Activated naive CD4-positive, alpha-beta T cell treated with anti-CD3 and anti-CD28 coated beads, Interleukin-2, amount 50 U/mL, for 72 hours (primary cell): ENCODE measurements at regions not wholly inside any gene's neighbourhood (a gene's known extent, or its start where the extent isn't known, plus 50 kb on each side); places are given as distances from the start of the nearest gene placed in this dataset.

Experiments
- ATAC-seq, 2 donors: fragments of 150-1000 bp; cut with Tn5 transposase; 2 replicates each; pipeline ENCODE4 v1.10.0; 2021; ENCODE audit warnings: mild to moderate bottlenecking in 2 of 2, moderate library complexity in 2 of 2
- DNase-seq, 2 donors: peaks; one replicate each; pipeline ENCODE4 v3.0.0; 2021 to 2022; ENCODE audit warnings: low spot score in 2 of 2
- H3K27ac Mint-ChIP-seq, 2 donors: one replicate each; pipeline ENCODE4 v1.8.0; 2022; ENCODE audit warnings: mild to moderate bottlenecking in 2 of 2, mixed read lengths in 2 of 2
- H3K36me3 Mint-ChIP-seq, 2 donors: one replicate each; pipeline ENCODE4 v1.8.0; 2022; ENCODE audit warnings: mixed read lengths in 2 of 2
- H3K9me3 Mint-ChIP-seq, 2 donors: one replicate each; pipeline ENCODE4 v1.8.0; 2022; ENCODE audit warnings: mixed read lengths in 2 of 2

GRCh38 chr3:159128628-159129027, 326.8 kb downstream of the MFSD1 start:
- no peak for ATAC-seq
- no peaks in the 10 kb centered on the region for H3K36me3 Mint-ChIP-seq
- H3K9me3 Mint-ChIP-seq = peaks cover 0 to 4% of the 10 kb centered on the region in 2 donors

GRCh38 chr3:159130108-159130507, 328.3 kb downstream of the MFSD1 start:
- no peak for ATAC-seq
- H3K27ac Mint-ChIP-seq = no peak overlapping the region
- DNase-seq = no peak
- no peaks in the 10 kb centered on the region for H3K9me3 Mint-ChIP-seq
- no peaks in the 10 kb centered on the region for H3K36me3 Mint-ChIP-seq

More at GRCh38 chr3:159128628-159129027, 326.8 kb downstream of the MFSD1 start:
- no peak overlapping the region for H3K27ac Mint-ChIP-seq
- no peak for DNase-seq

DNA sequence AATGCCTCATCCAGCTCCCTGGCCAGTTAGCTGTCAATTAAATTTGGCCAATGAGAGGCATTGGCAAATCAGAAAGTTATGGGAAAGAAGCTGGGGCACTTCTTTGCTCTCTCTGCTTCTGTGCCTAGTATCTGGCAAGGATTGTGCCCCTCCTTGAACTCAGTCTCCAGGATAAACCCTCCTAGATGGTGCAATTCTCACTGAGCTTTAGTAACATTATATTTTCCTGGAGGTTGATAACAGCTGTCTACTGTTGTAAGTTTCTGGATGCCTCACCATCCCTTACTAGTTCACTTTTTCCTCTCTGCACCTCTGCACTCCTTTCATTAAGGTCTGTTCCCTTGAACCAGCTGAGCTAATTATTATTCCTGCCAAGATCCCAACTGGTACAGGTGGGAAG, 329.5 kb downstream of the MFSD1 start:
- no peak for DNase-seq
- no peak overlapping the region for H3K27ac Mint-ChIP-seq

GRCh38 chr3:159137949-159138348, 336.1 kb downstream of the MFSD1 start:
- DNase-seq (no peak), ATAC-seq (no peak)
- Mint-ChIP-seq H3K9me3 (peaks cover 0 to 7% of the 10 kb centered on the region in 2 donors), H3K36me3 (no peaks in the 10 kb centered on the region), H3K27ac (no peak overlapping the region)

More for the DNA sequence above, 329.5 kb downstream of the MFSD1 start:
- peaks cover 0 to 4% of the 10 kb centered on the region in 2 donors for H3K9me3 Mint-ChIP-seq
- no peak for ATAC-seq
- no peaks in the 10 kb centered on the region for H3K36me3 Mint-ChIP-seq

DNA sequence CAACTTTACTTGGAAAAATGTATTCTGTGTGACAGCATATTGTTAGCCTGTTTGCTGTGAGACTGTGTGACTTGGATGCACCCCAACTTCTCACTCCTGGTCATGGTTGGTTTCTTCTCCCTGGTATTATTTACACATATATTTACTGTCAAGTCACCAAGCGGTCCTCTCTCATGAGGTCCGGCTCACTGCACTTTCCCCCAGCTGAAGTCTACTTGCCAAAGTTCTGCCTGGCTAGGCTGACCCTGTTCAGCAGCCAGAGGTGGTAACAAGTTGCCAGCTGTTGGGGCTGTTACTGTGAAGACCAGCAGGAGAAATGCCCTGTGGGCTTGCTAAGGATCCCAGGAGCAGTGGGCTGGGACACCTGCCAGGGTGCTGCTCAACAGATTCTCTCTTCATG, 337.5 kb downstream of the MFSD1 start:
- ATAC-seq (no peak), DNase-seq (no peak)
- Mint-ChIP-seq H3K9me3 (peaks cover 0 to 7% of the 10 kb centered on the region in 2 donors), H3K27ac (no peak overlapping the region), H3K36me3 (no peaks in the 10 kb centered on the region)

DNA sequence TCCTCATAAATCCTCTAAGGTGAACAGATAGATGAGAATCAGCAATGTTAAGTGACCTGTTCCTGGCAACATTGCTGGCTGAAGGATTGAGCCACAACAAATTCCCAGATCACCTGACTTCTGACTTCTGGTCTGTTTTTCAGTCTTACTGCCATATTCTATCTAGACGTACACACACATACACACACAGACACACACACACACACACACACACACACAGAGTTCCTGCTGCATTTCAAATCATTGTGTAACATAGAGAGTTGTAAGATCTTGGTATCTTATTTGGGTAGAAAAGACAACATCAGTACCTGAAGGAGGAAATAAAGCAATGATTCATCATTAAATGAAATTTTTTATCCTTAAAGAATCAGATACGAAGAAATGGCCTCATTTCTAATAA, 342.6 kb downstream of the MFSD1 start:
- no peak overlapping the region for H3K27ac Mint-ChIP-seq
- no peaks in the 10 kb centered on the region for H3K36me3 Mint-ChIP-seq
- DNase-seq (no peak), ATAC-seq (no peak)
- peaks cover 0 to 4% of the 10 kb centered on the region in 2 donors for H3K9me3 Mint-ChIP-seq

GRCh38 chr3:159144891-159145290, 343.0 kb downstream of the MFSD1 start:
- DNase-seq (no peak), ATAC-seq (no peak)
- Mint-ChIP-seq H3K27ac (no peak overlapping the region), H3K36me3 (no peaks in the 10 kb centered on the region), H3K9me3 (peaks cover 0 to 5% of the 10 kb centered on the region in 2 donors)

GRCh38 chr3:159146392-159146791, 344.5 kb downstream of the MFSD1 start:
- DNase-seq (no peak), ATAC-seq (no peak)
- no peak overlapping the region for H3K27ac Mint-ChIP-seq
- no peaks in the 10 kb centered on the region for H3K36me3 Mint-ChIP-seq
- peaks cover 0 to 4% of the 10 kb centered on the region in 2 donors for H3K9me3 Mint-ChIP-seq

DNA sequence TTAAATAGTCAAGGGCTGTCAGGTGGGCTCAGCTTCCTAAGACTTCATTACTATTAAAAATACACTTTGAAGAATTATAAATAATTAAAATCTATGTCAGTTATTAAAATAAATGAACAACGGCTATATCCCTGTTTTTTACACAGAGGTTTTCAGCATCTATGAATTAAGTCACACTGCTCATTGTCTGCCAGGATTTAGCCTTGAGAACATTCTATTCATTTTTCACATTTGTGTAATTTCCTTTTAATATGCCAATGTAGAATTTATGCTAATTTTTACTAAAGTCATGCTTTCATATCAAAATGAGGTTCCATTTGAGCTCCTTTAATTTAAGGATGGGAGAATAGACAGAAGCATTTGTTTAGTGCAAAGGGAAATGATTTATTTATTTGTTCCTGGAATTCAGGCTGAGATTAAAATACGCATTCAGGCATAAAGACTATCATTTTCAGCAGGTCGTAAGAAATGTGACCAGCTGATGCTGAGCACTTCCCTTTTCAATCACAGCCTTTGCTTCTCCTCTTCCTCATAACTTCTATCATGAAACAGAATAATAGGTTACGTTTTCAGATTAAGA, 345.1 kb downstream of the MFSD1 start:
- no peak for DNase-seq
- H3K36me3 Mint-ChIP-seq = no peaks in the 10 kb centered on the region
- H3K9me3 Mint-ChIP-seq = peaks cover 0 to 4% of the 10 kb centered on the region in 2 donors
- H3K27ac Mint-ChIP-seq = no peak overlapping the region
- no peak for ATAC-seq

- DNase-seq (no peak), ATAC-seq (no peak)
- H3K9me3 Mint-ChIP-seq = peaks cover 0 to 4% of the 10 kb centered on the region in 2 donors
- no peaks in the 10 kb centered on the region for H3K36me3 Mint-ChIP-seq
- H3K27ac Mint-ChIP-seq = no peak overlapping the region
These were observed 346.0 kb downstream of the MFSD1 start for GRCh38 chr3:159147813-159148212.

DNA sequence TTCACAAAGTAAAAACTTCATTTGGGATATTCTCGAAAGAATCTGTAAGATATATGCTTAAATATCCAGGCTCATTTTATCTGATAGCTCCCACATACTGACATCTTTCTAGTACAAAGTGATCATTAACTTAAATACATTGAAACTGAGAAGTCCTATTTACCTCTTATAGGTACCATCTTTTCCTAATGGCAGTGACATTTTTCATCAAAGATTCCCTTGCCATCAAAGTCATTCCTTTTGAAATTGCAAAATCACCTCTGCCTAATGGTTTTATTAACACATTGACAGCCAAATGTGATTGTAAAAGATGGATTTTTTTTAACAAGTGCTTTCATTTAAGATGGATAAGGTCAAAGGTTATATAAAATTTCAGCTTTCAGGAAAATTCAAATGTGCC, 346.6 kb downstream of the MFSD1 start:
- DNase-seq (no peak), ATAC-seq (no peak)
- Mint-ChIP-seq H3K36me3 (no peaks in the 10 kb centered on the region), H3K9me3 (peaks cover 0 to 4% of the 10 kb centered on the region in 2 donors), H3K27ac (no peak overlapping the region)

DNA sequence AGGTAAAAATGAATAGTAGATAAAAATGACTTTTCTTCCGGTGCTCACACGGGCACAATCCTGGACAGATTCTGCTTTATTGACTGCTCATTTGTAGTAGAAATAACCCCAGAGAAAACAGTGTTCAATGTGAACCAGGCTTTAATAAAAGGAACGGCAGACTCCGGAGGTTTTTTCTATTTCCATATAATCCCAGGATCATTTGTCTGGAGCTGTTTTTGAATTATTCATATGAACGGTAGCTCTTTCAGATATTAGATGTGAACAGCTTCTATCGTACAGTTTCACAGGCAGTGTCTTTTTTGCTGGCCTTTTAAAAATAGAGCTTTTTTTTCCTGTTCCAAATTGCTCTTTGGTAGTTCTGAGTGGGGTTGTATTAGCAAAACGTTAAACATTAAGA, 347.3 kb downstream of the MFSD1 start:
- H3K27ac Mint-ChIP-seq = no peak overlapping the region

DNA sequence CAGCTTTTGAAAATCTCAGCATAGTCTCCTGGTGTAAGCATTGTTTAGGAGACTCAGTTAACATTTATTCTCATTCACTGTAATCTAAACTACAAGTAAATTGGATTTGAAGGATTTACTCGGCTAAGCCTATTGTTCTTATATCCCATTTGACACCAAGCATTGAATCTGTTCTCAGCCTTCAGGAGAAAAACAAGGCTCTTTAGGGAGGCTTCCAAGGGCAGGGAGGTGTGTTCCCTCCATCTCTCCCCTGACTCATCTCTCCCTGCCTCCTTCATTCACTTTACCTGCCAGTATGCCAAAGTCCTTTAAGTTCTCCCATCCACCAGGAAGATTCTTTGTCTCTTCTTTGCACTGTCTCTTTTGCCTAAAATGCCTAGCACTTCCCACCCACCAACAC, 347.8 kb downstream of the MFSD1 start:
- DNase-seq (no peak), ATAC-seq (no peak)
- H3K9me3 Mint-ChIP-seq = peaks cover 0 to 4% of the 10 kb centered on the region in 2 donors
- H3K27ac Mint-ChIP-seq = no peak overlapping the region
- no peaks in the 10 kb centered on the region for H3K36me3 Mint-ChIP-seq

More for the DNA sequence above, 347.3 kb downstream of the MFSD1 start:
- ATAC-seq (no peak), DNase-seq (no peak)
- Mint-ChIP-seq H3K9me3 (peaks cover 0 to 4% of the 10 kb centered on the region in 2 donors), H3K36me3 (no peaks in the 10 kb centered on the region)

DNA sequence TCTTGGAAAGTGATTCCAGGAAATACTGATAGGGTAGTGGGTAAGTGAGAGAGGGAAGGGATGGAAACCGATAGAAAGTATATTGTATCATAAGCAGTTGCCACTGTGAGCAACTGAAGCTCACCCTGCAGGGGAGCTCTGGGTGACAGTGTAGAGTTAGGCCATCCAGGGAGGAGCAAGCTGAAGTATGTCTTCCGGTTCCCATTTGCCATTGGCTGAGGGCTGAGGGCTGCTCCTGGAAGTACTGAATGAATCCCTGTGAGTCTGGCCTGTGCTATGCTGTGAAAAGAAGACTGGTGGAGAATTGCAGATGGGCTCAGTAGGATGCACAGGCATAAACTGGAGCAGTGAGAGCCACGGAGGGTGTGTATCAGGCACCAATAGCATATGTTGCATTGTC, 348.3 kb downstream of the MFSD1 start:
- Mint-ChIP-seq H3K27ac (no peak overlapping the region), H3K9me3 (peaks cover 0 to 4% of the 10 kb centered on the region in 2 donors), H3K36me3 (no peaks in the 10 kb centered on the region)
- ATAC-seq = no peak
- no peak for DNase-seq

DNA sequence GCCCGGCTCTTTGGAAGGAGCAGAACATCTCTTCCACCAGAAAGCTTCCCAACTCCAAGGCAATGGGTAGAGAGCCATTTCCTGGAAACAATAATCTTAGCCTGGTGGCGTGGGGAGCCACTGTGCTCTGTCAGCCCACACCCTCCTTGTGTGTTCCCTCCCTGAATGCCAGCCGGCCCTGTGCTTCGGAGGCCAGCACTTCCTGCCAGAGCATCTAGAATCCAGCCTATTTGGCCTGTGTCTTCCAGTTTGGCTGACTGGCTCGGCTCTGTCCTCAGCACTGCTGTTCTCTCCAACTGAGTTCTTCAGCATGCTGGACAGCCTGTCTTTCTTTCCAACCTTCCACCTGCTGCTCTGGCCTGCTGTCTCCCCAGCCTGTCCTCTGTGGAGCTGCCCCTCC, 349.3 kb downstream of the MFSD1 start:
- Mint-ChIP-seq H3K27ac (no peak overlapping the region), H3K9me3 (peaks cover 0 to 4% of the 10 kb centered on the region in 2 donors), H3K36me3 (no peaks in the 10 kb centered on the region)
- DNase-seq (no peak), ATAC-seq (no peak)

GRCh38 chr3:159157275-159157674, 355.4 kb downstream of the MFSD1 start:
- no peak for DNase-seq
- no peak for ATAC-seq
- H3K9me3 Mint-ChIP-seq = peaks cover 0 to 4% of the 10 kb centered on the region in 2 donors
- no peak overlapping the region for H3K27ac Mint-ChIP-seq
- no peaks in the 10 kb centered on the region for H3K36me3 Mint-ChIP-seq

DNA sequence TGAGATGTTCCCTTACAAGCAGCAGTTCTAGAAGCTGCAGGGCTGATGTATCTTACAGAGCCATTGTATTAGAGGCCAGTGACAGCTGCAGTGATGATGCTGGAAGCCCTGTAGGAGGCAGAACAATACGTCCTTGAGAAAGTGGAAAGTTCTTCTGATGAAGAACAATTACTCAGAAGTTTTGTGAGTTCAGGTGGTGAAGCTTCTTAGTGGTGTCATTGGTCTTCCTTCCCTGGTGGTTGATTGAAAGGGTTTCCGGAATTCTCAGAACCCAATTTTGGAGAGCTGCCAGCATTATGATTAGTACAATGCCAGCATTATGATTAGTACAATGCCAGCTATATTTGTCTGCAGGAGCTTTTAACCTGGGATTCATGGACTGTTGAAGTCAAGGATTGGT, 356.4 kb downstream of the MFSD1 start:
- peaks cover 0 to 4% of the 10 kb centered on the region in 2 donors for H3K9me3 Mint-ChIP-seq
- H3K27ac Mint-ChIP-seq = no peak overlapping the region
- no peak for ATAC-seq
- H3K36me3 Mint-ChIP-seq = no peaks in the 10 kb centered on the region
- no peak for DNase-seq

DNA sequence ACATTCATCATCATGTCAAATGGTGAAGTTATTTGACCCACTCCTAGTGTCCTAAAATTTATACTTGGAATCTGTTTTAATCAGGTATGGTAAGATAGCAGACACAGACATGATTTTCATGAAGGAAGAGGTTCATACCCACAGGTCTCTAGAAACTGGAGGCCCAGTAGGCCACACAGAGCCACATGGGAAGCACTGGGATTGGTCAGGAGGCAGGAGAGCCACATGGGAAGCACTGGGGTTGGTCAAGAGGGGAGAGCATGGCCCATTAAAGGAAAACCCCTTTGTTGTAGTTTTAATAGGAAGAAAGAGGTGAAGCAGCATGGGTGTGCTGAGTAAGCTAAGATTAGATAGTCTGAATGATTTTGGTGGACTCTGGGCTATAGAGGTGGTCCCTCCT, 356.9 kb downstream of the MFSD1 start:
- no peak overlapping the region for H3K27ac Mint-ChIP-seq
- ATAC-seq = no peak
- H3K9me3 Mint-ChIP-seq = peaks cover 0 to 4% of the 10 kb centered on the region in 2 donors
- no peaks in the 10 kb centered on the region for H3K36me3 Mint-ChIP-seq
- DNase-seq = no peak
